ENCODE measurements at regions not wholly inside any gene's neighbourhood (a gene's known extent, or its start where the extent isn't known, plus 50 kb on each side); places are given as distances from the start of the nearest gene placed in this dataset.

- no peak for DNase-seq (ENCODE audit: low spot score)
Observed at GRCh38 chr2:74735009-74735408, 81.0 kb downstream of the SEMA4F start.

GRCh38 chr2:74735564-74735963 lies 81.5 kb downstream of the SEMA4F start:
- no peak for DNase-seq (ENCODE audit: low spot score)

- no peak for DNase-seq (ENCODE audit: low spot score)
Observed at GRCh38 chr2:74736589-74736988, 82.5 kb downstream of the SEMA4F start.

GRCh38 chr2:74738586-74738985 lies 84.5 kb downstream of the SEMA4F start:
- no peak for DNase-seq (ENCODE audit: low spot score)

GRCh38 chr2:74739129-74739528 lies 85.1 kb downstream of the SEMA4F start:
- no peak for DNase-seq (ENCODE audit: low spot score)

GRCh38 chr2:74739733-74740241 lies 85.7 kb downstream of the SEMA4F start:
- no peak for DNase-seq (ENCODE audit: low spot score)

- DNase-seq (ENCODE audit: low spot score) = no peak
Observed at GRCh38 chr2:74740395-74740740, 86.3 kb downstream of the SEMA4F start.

- DNase-seq (ENCODE audit: low spot score) = no peak
Observed at GRCh38 chr2:74740741-74741431, 86.8 kb downstream of the SEMA4F start.

GRCh38 chr2:74741629-74742028 lies 87.6 kb downstream of the SEMA4F start:
- no peak for DNase-seq (ENCODE audit: low spot score)

- no peak for DNase-seq (ENCODE audit: low spot score)
Observed at GRCh38 chr2:74742471-74742870, 88.4 kb downstream of the SEMA4F start.

- no peak for DNase-seq (ENCODE audit: low spot score)
Observed at GRCh38 chr2:74743039-74743438, 89.0 kb downstream of the SEMA4F start.

- DNase-seq (ENCODE audit: low spot score) = no peak
Observed at GRCh38 chr2:74743778-74744177, 89.7 kb downstream of the SEMA4F start.

GRCh38 chr2:74744731-74745515 lies 89.0 kb upstream of the HK2 start:
- no peak for DNase-seq (ENCODE audit: low spot score)

GRCh38 chr2:74745766-74746165 lies 88.2 kb upstream of the HK2 start:
- DNase-seq (ENCODE audit: low spot score) = no peak

- DNase-seq (ENCODE audit: low spot score) = no peak
Observed at GRCh38 chr2:74746480-74746879, 87.4 kb upstream of the HK2 start.

- DNase-seq (ENCODE audit: low spot score) = no peak
Observed at GRCh38 chr2:74747411-74748080, 86.4 kb upstream of the HK2 start.

- DNase-seq (ENCODE audit: low spot score) = no peak
Observed at GRCh38 chr2:74748665-74749064, 85.3 kb upstream of the HK2 start.

- no peak for DNase-seq (ENCODE audit: low spot score)
Observed at GRCh38 chr2:74749432-74749831, 84.5 kb upstream of the HK2 start.

- DNase-seq (ENCODE audit: low spot score) = no peak
Observed at GRCh38 chr2:74751981-74752851, 81.7 kb upstream of the HK2 start.

GRCh38 chr2:74755386-74755785 lies 78.5 kb upstream of the HK2 start:
- no peak for DNase-seq (ENCODE audit: low spot score)

- DNase-seq (ENCODE audit: low spot score) = no peak
Observed at GRCh38 chr2:74756356-74756890, 77.5 kb upstream of the HK2 start.

GRCh38 chr2:74759986-74760385 lies 73.9 kb upstream of the HK2 start:
- DNase-seq (ENCODE audit: low spot score) = no peak
